MCF 10A (cell line): ENCODE measurements at regions not wholly inside any gene's neighbourhood (a gene's known extent, or its start where the extent isn't known, plus 50 kb on each side); places are given as distances from the start of the nearest gene placed in this dataset.

Experiments
- BruUV-seq: library from RNA; stranded (reverse); fragments of 400-500 nt; replicated peaks from 2 replicates; lab custom pipeline; 2021; lab: Mats Ljungman, UMichigan
- CTCF ChIA-PET: fragments of 300-600 bp; sonication (Branson Sonifier 250); formaldehyde crosslinking; extraction: SDS; loops from one replicate; lab custom pipeline; 2021; ENCODE audit warnings: antibody characterized with exemption, inconsistent platforms; lab: Yijun Ruan, JAX
- POLR2A ChIA-PET: fragments of 300-600, 350-650 bp; sonication (Branson Sonifier 250); formaldehyde crosslinking; extraction: SDS; loops from one replicate; lab custom pipeline; 2020; ENCODE audit warnings: antibody characterized with exemption, inconsistent platforms; lab: Yijun Ruan, JAX
- DNase-seq: peaks from one replicate; pipeline ENCODE4 v3.0.0-alpha.2; 2018; ENCODE audit not compliant: unreplicated experiment
- H3K27ac Mint-ChIP-seq: one replicate; pipeline ENCODE4 v1.8.0; 2022; ENCODE audit warnings: mild to moderate bottlenecking, low read depth, mixed read lengths; ENCODE audit not compliant: unreplicated experiment
- H3K27me3 Mint-ChIP-seq: one replicate; pipeline ENCODE4 v1.8.0; 2022; ENCODE audit warnings: mixed read lengths; ENCODE audit not compliant: insufficient read depth, unreplicated experiment
- H3K36me3 Mint-ChIP-seq: one replicate; pipeline ENCODE4 v1.8.0; 2022; ENCODE audit warnings: mild to moderate bottlenecking, moderate library complexity, mixed read lengths; ENCODE audit not compliant: insufficient read depth, unreplicated experiment
- H3K4me1 Mint-ChIP-seq: one replicate; pipeline ENCODE4 v1.8.0; 2022; ENCODE audit warnings: mixed read lengths; ENCODE audit not compliant: insufficient read depth, unreplicated experiment
- H3K4me3 Mint-ChIP-seq: one replicate; pipeline ENCODE4 v1.8.0; 2022; ENCODE audit warnings: mild to moderate bottlenecking, moderate library complexity, mixed read lengths; ENCODE audit not compliant: unreplicated experiment
- H3K9me3 Mint-ChIP-seq: one replicate; pipeline ENCODE4 v1.8.0; 2022; ENCODE audit warnings: mixed read lengths; ENCODE audit not compliant: unreplicated experiment
- CTCF ChIP-seq: fragments of 200-600 bp; IDR thresholded peaks from one replicate; pipeline ENCODE4 v1.8.0; 2022; ENCODE audit warnings: antibody characterized with exemption, mild to moderate bottlenecking; ENCODE audit not compliant: unreplicated experiment
- intact Hi-C: fragments of 100-400 bp; cut with micrococcal nuclease; formaldehyde crosslinking; loops from 2 replicates; pipeline ENCODE4 v1.14.1; 2022

DNA sequence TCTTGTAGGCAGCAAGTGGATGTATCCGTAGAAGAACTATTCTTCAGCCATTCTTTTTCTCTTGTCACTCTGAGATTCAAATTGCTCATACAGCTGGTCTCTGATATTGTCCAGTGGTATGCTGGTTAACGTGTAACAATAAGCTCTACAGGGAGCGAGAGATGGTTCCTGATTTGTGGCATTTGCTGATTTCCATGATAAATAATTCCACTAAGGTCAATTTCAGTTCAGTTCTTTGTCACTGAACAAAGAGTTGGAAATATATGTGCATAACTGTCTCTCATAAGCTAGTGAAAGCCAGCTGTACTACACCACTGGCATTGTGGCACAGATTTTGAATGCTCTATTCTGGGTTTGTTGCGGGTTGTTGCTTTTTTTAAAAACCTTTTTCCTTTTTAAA lies 131.7 kb downstream of the MTHFS start:
- Mint-ChIP-seq H3K27ac (no peak overlapping the region), H3K4me3 (no peak overlapping the region), H3K9me3 (peaks cover 10% of the 10 kb centered on the region), H3K36me3 (no peaks in the 10 kb centered on the region), H3K4me1 (peaks cover 12% of the 10 kb centered on the region), H3K27me3 (peaks cover 37% of the 10 kb centered on the region)
- no peak for TF ChIP-seq CTCF
- no peak for DNase-seq
- POLR2A ChIA-PET = no interaction called here
- BruUV-seq = no TSS peak
- CTCF ChIA-PET = interaction anchor here (1.0 to 2.5 kb wide), 3 partner anchors 87 to 409 kb away, joined by 3 to 11 read pairs (median 3); no protein-coding TSS in a partner anchor
- intact Hi-C loops = loop anchor here (5.0 kb wide), 1 partner anchor 547 kb away; no protein-coding TSS in a partner anchor

DNA sequence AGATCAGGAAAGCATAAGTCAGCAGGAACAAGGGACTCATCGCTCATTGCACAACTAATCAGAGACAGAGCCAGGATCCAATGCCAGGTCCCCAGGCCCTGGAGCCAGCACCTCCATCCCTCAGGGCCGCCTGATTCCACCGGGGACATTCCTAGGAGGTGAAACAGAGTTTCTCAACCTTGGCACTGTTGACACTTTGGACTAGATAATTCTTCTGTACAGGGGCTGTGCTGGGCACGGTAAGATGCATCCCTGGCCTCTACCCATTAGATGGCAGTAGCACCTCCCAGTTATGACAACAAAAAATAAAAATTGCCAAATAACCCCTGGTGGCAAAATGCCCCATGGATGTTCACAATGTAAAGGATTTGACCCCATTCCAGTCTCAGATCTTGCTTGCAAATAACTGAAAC lies 127.7 kb downstream of the MTHFS start:
- Mint-ChIP-seq H3K4me1 (peaks cover 12% of the 10 kb centered on the region), H3K4me3 (no peak overlapping the region), H3K27me3 (peaks cover 32% of the 10 kb centered on the region), H3K27ac (no peak overlapping the region), H3K36me3 (no peaks in the 10 kb centered on the region), H3K9me3 (no peaks in the 10 kb centered on the region)
- TF ChIP-seq CTCF = peak; percentile 60
- intact Hi-C loops = loop anchor here (1.0 to 5.0 kb wide), 3 partner anchors 84 to 543 kb away; no protein-coding TSS in a partner anchor
- POLR2A ChIA-PET = interaction anchor here (1.0 to 1.3 kb wide), 3 partner anchors 82 to 290 kb away, joined by 3 to 6 read pairs (median 4); no protein-coding TSS in a partner anchor
- peak; percentile 85 for DNase-seq
- BruUV-seq = no TSS peak
- CTCF ChIA-PET = interaction anchor here (0.6 to 6.4 kb wide), 6 partner anchors 11 to 558 kb away, joined by 3 to 89 read pairs (median 8); no protein-coding TSS in a partner anchor

GRCh38 chr15:79769933-79770759 lies 126.7 kb downstream of the MTHFS start:
- no peaks in the 10 kb centered on the region for H3K36me3 Mint-ChIP-seq
- H3K4me3 Mint-ChIP-seq = no peak overlapping the region
- no peaks in the 10 kb centered on the region for H3K9me3 Mint-ChIP-seq
- no TSS peak for BruUV-seq
- no peak for DNase-seq
- peaks cover 12% of the 10 kb centered on the region for H3K4me1 Mint-ChIP-seq
- H3K27ac Mint-ChIP-seq = peak overlapping the region; percentile 16
- peaks cover 21% of the 10 kb centered on the region for H3K27me3 Mint-ChIP-seq
- POLR2A ChIA-PET = interaction anchor here (0.9 to 1.3 kb wide), 3 partner anchors 81 to 289 kb away, joined by 3 to 6 read pairs (median 3); no protein-coding TSS in a partner anchor
- CTCF ChIA-PET = interaction anchor here (0.6 to 6.4 kb wide), 6 partner anchors 10 to 557 kb away, joined by 3 to 89 read pairs (median 4); no protein-coding TSS in a partner anchor
- intact Hi-C loops = loop anchor here (1.0 to 5.0 kb wide), 3 partner anchors 83 to 542 kb away; no protein-coding TSS in a partner anchor
- TF ChIP-seq CTCF = no peak

DNA sequence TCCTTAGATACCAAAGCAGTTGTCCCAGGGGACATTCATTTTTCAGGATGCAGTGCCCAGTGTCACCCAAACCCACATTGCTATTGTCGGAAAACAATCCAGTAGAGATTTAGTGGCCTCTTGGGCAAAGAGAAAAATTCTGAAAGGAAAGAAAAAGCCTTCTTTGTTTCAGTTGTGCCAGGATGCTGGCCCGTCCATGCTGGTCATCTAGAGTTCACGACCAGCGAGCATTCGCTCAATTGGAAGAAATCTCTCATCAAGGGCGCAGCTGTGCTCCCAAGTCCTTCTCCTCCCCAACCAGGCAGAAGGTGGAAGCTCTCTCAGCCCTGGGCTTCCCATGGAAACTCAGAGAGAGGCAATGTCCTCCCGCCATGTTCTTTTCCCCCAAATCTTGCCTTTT lies 123.7 kb downstream of the MTHFS start:
- Mint-ChIP-seq H3K36me3 (no peaks in the 10 kb centered on the region), H3K27ac (no peak overlapping the region), H3K9me3 (no peaks in the 10 kb centered on the region), H3K4me3 (no peak overlapping the region), H3K27me3 (no peaks in the 10 kb centered on the region), H3K4me1 (peaks cover 12% of the 10 kb centered on the region)
- intact Hi-C loops = no loop called here
- no TSS peak for BruUV-seq
- no peak for TF ChIP-seq CTCF
- POLR2A ChIA-PET = no interaction called here
- no peak for DNase-seq
- CTCF ChIA-PET = interaction anchor here (0.5 to 6.4 kb wide), 2 partner anchors 79 to 293 kb away, joined by 5 to 89 read pairs; no protein-coding TSS in a partner anchor
